ENCODE measurements at regions not wholly inside any gene's neighbourhood (a gene's known extent, or its start where the extent isn't known, plus 50 kb on each side); places are given as distances from the start of the nearest gene placed in this dataset.

- H3K27me3 ChIP-seq: no peaks in the 10 kb centered on the region
- H3K4me1 ChIP-seq: no peaks in the 10 kb centered on the region
- no peak overlapping the region for H3K27ac ChIP-seq
- no peak for TF ChIP-seq POLR2AphosphoS5 (IDR thresholded peaks at IDR 0.05)
- no peak for TF ChIP-seq EP300 (IDR thresholded peaks at IDR 0.05)
- WGBS, 2 donors: 11 to 38% methylated on average over 1 of the region's 1 CpG
- H3K4me3 ChIP-seq: no peak overlapping the region
- DNase-seq (no peak), ATAC-seq (ENCODE audit: low FRiP score in 2 of 2) (no peak)
- H3K36me3 ChIP-seq: no peaks in the 10 kb centered on the region
- H3K9me3 ChIP-seq: no peaks in the 10 kb centered on the region
Measured at GRCh38 chr10:109689785-109690184, 233.5 kb downstream of the XPNPEP1 start.

- no peaks in the 10 kb centered on the region for H3K4me1 ChIP-seq
- H3K4me3 ChIP-seq: no peak overlapping the region
- no peak for TF ChIP-seq CTCF (IDR thresholded peaks at IDR 0.05)
- TF ChIP-seq EP300 (IDR thresholded peaks at IDR 0.05): no peak
- TF ChIP-seq POLR2AphosphoS5 (IDR thresholded peaks at IDR 0.05): no peak
- no peak for TF ChIP-seq POLR2A (IDR thresholded peaks at IDR 0.05)
- DNase-seq (no peak), ATAC-seq (ENCODE audit: low FRiP score in 2 of 2) (no peak)
- no peak overlapping the region for H3K27ac ChIP-seq
- H3K9me3 ChIP-seq: no peaks in the 10 kb centered on the region
- no peaks in the 10 kb centered on the region for H3K27me3 ChIP-seq
- no peaks in the 10 kb centered on the region for H3K36me3 ChIP-seq
Measured at GRCh38 chr10:109679478-109679877, 243.8 kb downstream of the XPNPEP1 start.

GRCh38 chr10:109678857-109679256, 244.5 kb downstream of the XPNPEP1 start:
- Histone ChIP-seq H3K4me3 (no peak overlapping the region), H3K36me3 (no peaks in the 10 kb centered on the region), H3K27ac (no peak overlapping the region), H3K4me1 (no peaks in the 10 kb centered on the region), H3K9me3 (no peaks in the 10 kb centered on the region), H3K27me3 (no peaks in the 10 kb centered on the region)
- WGBS, 2 donors: 80 to 85% methylated on average over 1 of the region's 1 CpG
- no peak for ATAC-seq (ENCODE audit: low FRiP score in 2 of 2)
- DNase-seq: no peak
- TF ChIP-seq CTCF (IDR thresholded peaks at IDR 0.05) (no peak), EP300 (IDR thresholded peaks at IDR 0.05) (no peak), POLR2A (IDR thresholded peaks at IDR 0.05) (no peak), POLR2AphosphoS5 (IDR thresholded peaks at IDR 0.05) (no peak)

- Histone ChIP-seq H3K36me3 (no peaks in the 10 kb centered on the region), H3K4me3 (no peak overlapping the region), H3K9me3 (no peaks in the 10 kb centered on the region), H3K4me1 (no peaks in the 10 kb centered on the region), H3K27me3 (no peaks in the 10 kb centered on the region), H3K27ac (no peak overlapping the region)
- DNase-seq: no peak
- ATAC-seq (ENCODE audit: low FRiP score in 2 of 2): no peak
- no peak for TF ChIP-seq POLR2A (IDR thresholded peaks at IDR 0.05)
- no peak for TF ChIP-seq EP300 (IDR thresholded peaks at IDR 0.05)
- TF ChIP-seq CTCF (IDR thresholded peaks at IDR 0.05): no peak
- no peak for TF ChIP-seq POLR2AphosphoS5 (IDR thresholded peaks at IDR 0.05)
Measured at GRCh38 chr10:109676703-109677102, 246.6 kb downstream of the XPNPEP1 start.

GRCh38 chr10:109668703-109669102, 254.6 kb downstream of the XPNPEP1 start:
- H3K4me3 ChIP-seq: no peak overlapping the region
- H3K27me3 ChIP-seq: no peaks in the 10 kb centered on the region
- H3K36me3 ChIP-seq: no peaks in the 10 kb centered on the region
- no peak overlapping the region for H3K27ac ChIP-seq
- no peaks in the 10 kb centered on the region for H3K4me1 ChIP-seq
- peaks cover 0 to 3% (median 0%) of the 10 kb centered on the region in 4 donors for H3K9me3 ChIP-seq
- no peak for ATAC-seq (ENCODE audit: low FRiP score in 2 of 2)
- no peak for DNase-seq
- TF ChIP-seq CTCF (IDR thresholded peaks at IDR 0.05) (no peak), POLR2A (IDR thresholded peaks at IDR 0.05) (no peak), EP300 (IDR thresholded peaks at IDR 0.05) (no peak), POLR2AphosphoS5 (IDR thresholded peaks at IDR 0.05) (no peak)

Measured in upper lobe of left lung (tissue), 6 donors.